Fibroblast of mammary gland (primary cell): ENCODE measurements at regions not wholly inside any gene's neighbourhood (a gene's known extent, or its start where the extent isn't known, plus 50 kb on each side); places are given as distances from the start of the nearest gene placed in this dataset.

Experiments
- DNase-seq: peaks from one replicate; pipeline ENCODE4 v3.0.0-alpha.2; 2010; ENCODE audit warnings: low read depth
- H3K4me3 ChIP-seq: 2 replicates; pipeline ENCODE4 v1.5.1; 2011; ENCODE audit warnings: low read depth, mild to moderate bottlenecking, low read length, moderate library complexity; ENCODE audit not compliant: control insufficient read depth
- CTCF ChIP-seq: conservative IDR thresholded peaks from 2 replicates; pipeline ENCODE4 v1.5.1; 2011; ENCODE audit warnings: low read depth, low read length, inconsistent platforms; ENCODE audit not compliant: control insufficient read depth, insufficient read depth

- no peak for DNase-seq
- no peak for TF ChIP-seq CTCF
- H3K4me3 ChIP-seq: no peak overlapping the region
Measured at GRCh38 chr4:38268108-38268820, 308.1 kb downstream of the PTTG2 start.

GRCh38 chr4:38268837-38269236 is 308.6 kb downstream of the PTTG2 start:
- H3K4me3 ChIP-seq: no peak overlapping the region
- TF ChIP-seq CTCF: no peak
- DNase-seq: no peak

- TF ChIP-seq CTCF: no peak
- H3K4me3 ChIP-seq: no peak overlapping the region
- no peak for DNase-seq
Measured at GRCh38 chr4:38273407-38273806, 313.2 kb downstream of the PTTG2 start.

GRCh38 chr4:38275331-38276100 is 315.3 kb downstream of the PTTG2 start:
- no peak overlapping the region for H3K4me3 ChIP-seq
- TF ChIP-seq CTCF: no peak

GRCh38 chr4:38278255-38278654 is 318.1 kb downstream of the PTTG2 start:
- no peak for DNase-seq
- no peak for TF ChIP-seq CTCF
- no peak overlapping the region for H3K4me3 ChIP-seq

More at GRCh38 chr4:38275331-38276100, 315.3 kb downstream of the PTTG2 start:
- no peak for DNase-seq

- H3K4me3 ChIP-seq: no peak overlapping the region
- no peak for DNase-seq
- TF ChIP-seq CTCF: no peak
Measured at GRCh38 chr4:38279077-38279476, 318.9 kb downstream of the PTTG2 start.
